ENCODE measurements at regions not wholly inside any gene's neighbourhood (a gene's known extent, or its start where the extent isn't known, plus 50 kb on each side); places are given as distances from the start of the nearest gene placed in this dataset.

GRCh38 chrX:147776988-147777387 lies 134.7 kb upstream of the FMR1 start:
- Histone ChIP-seq H3K36me3 (ENCODE audit: control insufficient read depth, insufficient read depth, low read length) (no peaks in the 10 kb centered on the region), H3K4me1 (ENCODE audit: control insufficient read depth, insufficient read depth, low read length) (no peaks in the 10 kb centered on the region), H3K9me3 (ENCODE audit: control insufficient read depth, insufficient read depth, low read depth, low read length) (no peaks in the 10 kb centered on the region), H3K27me3 (ENCODE audit: control insufficient read depth, insufficient read depth, low read length) (no peaks in the 10 kb centered on the region), H3K27ac (ENCODE audit: low read length) (no peak overlapping the region), H3K4me3 (ENCODE audit: low read depth in 2 of 2, low read length in 2 of 2) (no peak overlapping the region)
- no TSS peak for BruUV-seq (replicated peaks)
- in situ Hi-C loops (cut with HindIII; ENCODE audit: low pct_unique_long_range_greater_than_20kb, low sequenced_read_pairs): no loop called here
- POLR2A ChIA-PET: no interaction called here
- TF ChIP-seq, protein P1, sequence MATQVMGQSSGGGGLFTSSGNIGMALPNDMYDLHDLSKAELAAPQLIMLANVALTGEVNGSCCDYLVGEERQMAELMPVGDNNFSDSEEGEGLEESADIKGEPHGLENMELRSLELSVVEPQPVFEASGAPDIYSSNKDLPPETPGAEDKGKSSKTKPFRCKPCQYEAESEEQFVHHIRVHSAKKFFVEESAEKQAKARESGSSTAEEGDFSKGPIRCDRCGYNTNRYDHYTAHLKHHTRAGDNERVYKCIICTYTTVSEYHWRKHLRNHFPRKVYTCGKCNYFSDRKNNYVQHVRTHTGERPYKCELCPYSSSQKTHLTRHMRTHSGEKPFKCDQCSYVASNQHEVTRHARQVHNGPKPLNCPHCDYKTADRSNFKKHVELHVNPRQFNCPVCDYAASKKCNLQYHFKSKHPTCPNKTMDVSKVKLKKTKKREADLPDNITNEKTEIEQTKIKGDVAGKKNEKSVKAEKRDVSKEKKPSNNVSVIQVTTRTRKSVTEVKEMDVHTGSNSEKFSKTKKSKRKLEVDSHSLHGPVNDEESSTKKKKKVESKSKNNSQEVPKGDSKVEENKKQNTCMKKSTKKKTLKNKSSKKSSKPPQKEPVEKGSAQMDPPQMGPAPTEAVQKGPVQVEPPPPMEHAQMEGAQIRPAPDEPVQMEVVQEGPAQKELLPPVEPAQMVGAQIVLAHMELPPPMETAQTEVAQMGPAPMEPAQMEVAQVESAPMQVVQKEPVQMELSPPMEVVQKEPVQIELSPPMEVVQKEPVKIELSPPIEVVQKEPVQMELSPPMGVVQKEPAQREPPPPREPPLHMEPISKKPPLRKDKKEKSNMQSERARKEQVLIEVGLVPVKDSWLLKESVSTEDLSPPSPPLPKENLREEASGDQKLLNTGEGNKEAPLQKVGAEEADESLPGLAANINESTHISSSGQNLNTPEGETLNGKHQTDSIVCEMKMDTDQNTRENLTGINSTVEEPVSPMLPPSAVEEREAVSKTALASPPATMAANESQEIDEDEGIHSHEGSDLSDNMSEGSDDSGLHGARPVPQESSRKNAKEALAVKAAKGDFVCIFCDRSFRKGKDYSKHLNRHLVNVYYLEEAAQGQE (IDR thresholded peaks at IDR 0.05; ENCODE audit: insufficient read depth in 1 of 2, low read depth in 2 of 2, low read length in 1 of 2): no peak
- TF ChIP-seq CTCF (IDR thresholded peaks at IDR 0.05): no peak
- TF ChIP-seq TCF7L2 (IDR thresholded peaks at IDR 0.05; ENCODE audit: low read depth, low read length): no peak
- no peak for TF ChIP-seq POLR2AphosphoS5 (IDR thresholded peaks at IDR 0.05; ENCODE audit: low read depth, low read length)
- TF ChIP-seq SIN3A (IDR thresholded peaks at IDR 0.05; ENCODE audit: borderline replicate concordance, insufficient read depth, low read depth, low read length): no peak
- intact Hi-C loops (cut with micrococcal nuclease; ENCODE audit: unreplicated experiment): no loop called here
- no peak for DNase-seq (ENCODE audit: low read depth, low spot score)
- no peak for ATAC-seq
- CTCF ChIA-PET: no interaction called here

- no TSS peak for BruUV-seq (replicated peaks)
- in situ Hi-C loops (cut with HindIII; ENCODE audit: low pct_unique_long_range_greater_than_20kb, low sequenced_read_pairs): no loop called here
- CTCF ChIA-PET: no interaction called here
These were observed 132.5 kb upstream of the FMR1 start for GRCh38 chrX:147779173-147779572.

More at GRCh38 chrX:147779173-147779572, 132.5 kb upstream of the FMR1 start:
- DNase-seq (ENCODE audit: low read depth, low spot score) (no peak), ATAC-seq (no peak)
- no peak for TF ChIP-seq CTCF (IDR thresholded peaks at IDR 0.05)
- TF ChIP-seq, protein P1 (IDR thresholded peaks at IDR 0.05; ENCODE audit: insufficient read depth in 1 of 2, low read depth in 2 of 2, low read length in 1 of 2): no peak
- no peak for TF ChIP-seq TCF7L2 (IDR thresholded peaks at IDR 0.05; ENCODE audit: low read depth, low read length)
- TF ChIP-seq POLR2AphosphoS5 (IDR thresholded peaks at IDR 0.05; ENCODE audit: low read depth, low read length): no peak
- no peak for TF ChIP-seq SIN3A (IDR thresholded peaks at IDR 0.05; ENCODE audit: borderline replicate concordance, insufficient read depth, low read depth, low read length)
- H3K36me3 ChIP-seq (ENCODE audit: control insufficient read depth, insufficient read depth, low read length): no peaks in the 10 kb centered on the region
- H3K9me3 ChIP-seq (ENCODE audit: control insufficient read depth, insufficient read depth, low read depth, low read length): no peaks in the 10 kb centered on the region
- no peaks in the 10 kb centered on the region for H3K27me3 ChIP-seq (ENCODE audit: control insufficient read depth, insufficient read depth, low read length)
- no peak overlapping the region for H3K27ac ChIP-seq (ENCODE audit: low read length)
- H3K4me3 ChIP-seq (ENCODE audit: low read depth in 2 of 2, low read length in 2 of 2): no peak overlapping the region
- no peaks in the 10 kb centered on the region for H3K4me1 ChIP-seq (ENCODE audit: control insufficient read depth, insufficient read depth, low read length)
- POLR2A ChIA-PET: no interaction called here
- intact Hi-C loops (cut with micrococcal nuclease; ENCODE audit: unreplicated experiment): no loop called here

Data from Panc1 (cell line).